GM19452 (cell line): ENCODE measurements at regions not wholly inside any gene's neighbourhood (a gene's known extent, or its start where the extent isn't known, plus 50 kb on each side); places are given as distances from the start of the nearest gene placed in this dataset.
"Not testable (repeated sequence)": the region's sequence is repeated elsewhere in the genome, so short reads cannot be mapped to it uniquely, and the experiment has no call there.

Source experiments
- ATAC-seq: cut with Tn5 transposase; IDR thresholded peaks from one replicate; pipeline ENCODE4 v1.9.1; 2021; ENCODE audit not compliant: unreplicated experiment

DNA sequence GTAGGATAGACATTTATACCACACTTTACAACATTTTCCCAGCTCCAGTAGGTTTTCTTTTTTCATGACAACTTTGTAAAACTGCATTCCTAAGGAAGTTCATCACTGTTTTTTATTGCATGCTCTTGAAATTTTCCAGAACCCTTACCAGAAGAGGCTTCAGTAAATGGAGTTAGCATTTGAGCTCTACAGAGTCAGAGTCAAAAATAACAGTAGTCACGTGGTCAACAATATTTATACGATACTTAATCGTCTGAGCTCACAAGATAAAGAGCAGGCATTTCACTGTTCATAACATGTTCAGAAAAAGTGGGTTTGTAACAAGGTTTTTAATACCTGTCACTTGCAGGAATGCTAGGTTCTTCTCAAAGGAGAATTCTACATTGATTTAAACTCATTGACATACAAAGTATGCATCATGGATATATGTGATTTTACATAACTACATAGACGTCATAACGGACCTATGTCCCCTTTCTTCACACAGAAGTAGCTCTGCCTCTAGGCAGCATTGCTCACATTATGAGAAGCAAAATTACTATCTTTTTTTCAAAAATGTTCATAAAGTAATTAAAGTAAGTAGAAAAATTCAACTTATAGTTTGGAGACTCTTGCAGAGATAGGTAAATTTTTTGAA is 187.0 kb upstream of the COL3A1 start:
- no peak for ATAC-seq

DNA sequence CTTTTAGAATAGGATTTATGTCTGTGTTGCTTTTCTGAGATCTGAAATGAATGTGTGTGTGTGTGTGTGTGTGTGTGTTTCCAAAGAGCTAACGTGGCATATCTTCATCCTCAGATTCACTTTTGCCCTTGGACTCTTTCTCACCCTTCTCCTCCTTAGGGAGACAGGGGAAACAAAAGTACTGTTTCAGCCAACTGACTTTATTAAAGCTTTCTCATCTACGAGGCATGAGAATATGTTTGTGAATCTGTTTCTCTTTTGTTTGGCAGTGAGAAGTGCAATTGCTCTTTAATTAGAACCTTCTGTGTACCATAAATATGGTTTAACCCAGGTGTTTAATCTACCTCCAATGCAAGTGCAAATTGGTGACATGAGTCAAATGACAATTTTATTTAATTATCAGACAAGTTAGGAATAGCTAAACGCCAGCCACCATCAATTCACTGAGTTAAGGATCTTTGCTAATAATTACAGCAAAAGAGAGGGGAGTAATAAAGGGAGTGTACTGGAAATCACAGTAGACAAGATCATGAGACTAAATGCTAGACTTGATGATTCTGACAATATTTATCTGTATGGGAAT is 186.4 kb upstream of the COL3A1 start:
- ATAC-seq = no peak

GRCh38 chr2:188788621-188789020 is 185.6 kb upstream of the COL3A1 start:
- no peak for ATAC-seq

- ATAC-seq = no peak
Measured at GRCh38 chr2:188789951-188790350, 184.2 kb upstream of the COL3A1 start.

DNA sequence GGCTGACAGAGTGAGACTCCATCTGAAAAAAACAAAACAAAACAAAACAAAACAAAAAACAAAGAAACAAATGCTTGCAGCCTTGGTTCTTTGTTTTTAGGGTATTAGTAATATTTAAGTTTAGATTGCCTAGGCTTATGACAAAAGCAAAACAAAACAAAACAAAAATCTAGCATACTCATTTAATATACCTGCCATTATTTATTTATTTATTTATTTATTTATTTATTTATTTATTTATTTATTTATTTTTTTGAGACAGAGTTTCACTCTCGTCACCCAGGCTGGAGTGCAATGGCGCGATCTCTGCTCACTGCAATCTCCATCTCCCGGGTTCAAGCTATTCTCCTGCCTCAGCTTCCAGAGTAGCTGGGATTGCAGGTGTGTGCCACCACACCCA is 179.7 kb upstream of the COL3A1 start:
- not testable (repeated sequence) for ATAC-seq

- no peak for ATAC-seq
Measured at GRCh38 chr2:188795762-188796161, 178.4 kb upstream of the COL3A1 start.

- no peak for ATAC-seq
Measured at GRCh38 chr2:188797371-188797770, 176.8 kb upstream of the COL3A1 start.

- no peak for ATAC-seq
Measured at GRCh38 chr2:188798159-188798558, 176.0 kb upstream of the COL3A1 start.

DNA sequence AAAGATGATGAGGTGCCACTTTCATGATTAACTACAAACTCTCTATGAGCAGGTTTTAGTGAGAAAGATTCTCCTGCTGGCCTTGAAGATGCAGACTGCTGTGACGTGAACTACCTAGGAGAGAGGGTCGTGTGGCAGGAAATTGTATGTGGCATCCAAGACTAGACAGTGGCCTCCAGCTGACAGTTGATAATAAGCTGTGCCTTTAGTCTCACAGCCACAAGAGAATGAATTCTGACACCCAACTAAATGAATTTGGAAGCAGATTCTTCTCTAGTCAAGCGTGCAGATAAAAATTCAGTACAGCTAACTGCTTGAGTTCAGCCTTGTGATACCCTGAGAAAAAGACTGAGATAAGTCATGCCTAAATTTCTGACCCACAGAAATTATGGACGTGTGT is 169.0 kb upstream of the COL3A1 start:
- no peak for ATAC-seq

GRCh38 chr2:188808947-188809355 is 165.2 kb upstream of the COL3A1 start:
- no peak for ATAC-seq

- no peak for ATAC-seq
Measured at GRCh38 chr2:188810586-188810985, 163.6 kb upstream of the COL3A1 start.

DNA sequence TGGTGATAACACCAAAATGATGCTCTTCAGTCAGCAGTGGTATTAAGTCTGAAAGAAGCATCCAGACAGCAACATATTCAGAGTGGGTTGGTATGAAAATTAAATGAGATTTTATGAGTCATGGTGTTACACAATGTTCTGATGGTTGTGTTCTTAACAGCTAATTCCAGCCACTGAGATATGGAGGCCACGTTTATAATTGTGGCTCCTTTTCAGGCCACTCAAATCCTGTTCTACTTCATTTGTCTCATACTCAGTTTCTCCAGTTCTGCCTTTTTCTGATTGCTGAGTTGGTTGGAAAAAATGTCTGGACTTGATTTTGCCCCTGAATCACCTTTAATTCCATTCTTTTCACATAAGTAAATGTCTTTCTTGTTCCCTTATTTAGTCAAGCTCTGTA is 162.7 kb upstream of the COL3A1 start:
- no peak for ATAC-seq

DNA sequence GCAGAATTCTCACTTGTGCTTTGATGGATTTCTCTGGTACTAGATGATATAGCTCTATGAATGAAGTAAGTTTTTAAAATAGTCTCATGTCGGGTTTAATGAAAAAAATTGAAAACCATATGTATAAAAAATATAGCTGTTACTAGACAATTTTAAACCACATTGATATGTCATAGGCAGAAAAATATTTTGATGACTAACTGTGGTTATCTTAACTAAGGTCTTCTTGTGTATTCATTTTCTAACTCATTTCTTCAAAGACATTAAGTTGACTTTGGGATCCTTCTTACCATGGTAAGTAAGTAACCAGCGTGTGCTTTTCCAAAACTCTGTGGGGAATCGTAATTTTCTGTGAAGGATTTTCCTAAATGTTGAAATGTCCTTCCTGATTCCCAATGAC is 160.9 kb upstream of the COL3A1 start:
- no peak for ATAC-seq

DNA sequence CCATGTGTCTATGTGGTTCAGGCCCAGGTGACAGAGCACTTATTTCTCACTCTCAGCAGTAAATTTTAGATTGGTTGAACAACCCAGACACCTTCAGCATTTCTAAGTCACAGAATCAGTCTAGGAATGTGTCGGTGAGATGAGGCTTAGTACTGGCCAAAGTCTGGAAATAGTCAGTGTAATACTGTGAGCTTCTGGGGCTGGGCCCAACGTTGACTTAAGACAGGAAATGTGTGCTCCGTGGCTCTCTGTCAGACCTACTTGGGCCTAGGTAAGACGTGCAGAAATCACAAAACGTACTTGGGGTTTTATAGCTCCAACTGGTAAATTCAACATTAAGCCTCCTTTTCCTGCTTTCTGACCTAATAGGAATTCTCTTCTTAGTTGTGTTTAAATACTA is 160.3 kb upstream of the COL3A1 start:
- no peak for ATAC-seq

DNA sequence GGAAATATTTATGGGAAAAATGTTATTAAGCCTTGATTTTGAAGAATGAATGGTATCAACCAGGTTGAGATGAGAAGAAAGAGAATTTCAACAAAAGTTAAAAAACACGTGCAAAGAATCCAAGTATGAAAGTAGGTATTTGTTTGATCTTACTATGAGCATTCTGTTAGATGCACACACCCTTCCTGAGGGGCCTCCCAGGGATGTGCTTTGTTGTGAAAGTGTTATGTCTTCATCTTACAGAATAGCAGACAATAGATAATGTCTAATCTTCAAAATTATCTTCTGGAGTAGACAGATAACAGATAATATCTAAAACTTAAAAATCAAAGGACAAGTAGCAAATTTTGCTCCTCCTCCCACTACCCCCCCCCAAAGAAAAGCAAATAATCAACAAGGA is 155.2 kb upstream of the COL3A1 start:
- no peak for ATAC-seq

DNA sequence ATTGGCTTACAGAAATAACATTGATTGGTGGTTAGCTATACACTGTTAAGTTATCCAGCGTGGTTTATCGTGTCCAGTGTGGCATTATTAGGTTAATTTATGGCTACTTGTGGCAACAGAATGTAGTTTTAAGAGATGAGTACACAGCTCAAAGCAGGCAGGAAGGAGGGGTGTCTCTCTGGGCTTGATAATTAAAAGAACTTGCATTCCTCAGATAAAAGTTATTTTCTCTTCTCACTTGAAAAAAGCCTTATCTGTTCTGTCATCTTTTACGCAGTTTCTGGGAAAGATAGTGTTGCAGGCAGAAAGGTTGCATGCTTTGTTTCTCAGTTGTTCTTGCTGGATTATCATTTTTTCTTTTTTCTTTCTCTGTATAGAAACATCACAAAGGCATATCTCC is 154.4 kb upstream of the COL3A1 start:
- ATAC-seq = no peak

- ATAC-seq = no peak
Measured at GRCh38 chr2:188820576-188820975, 153.6 kb upstream of the COL3A1 start.

DNA sequence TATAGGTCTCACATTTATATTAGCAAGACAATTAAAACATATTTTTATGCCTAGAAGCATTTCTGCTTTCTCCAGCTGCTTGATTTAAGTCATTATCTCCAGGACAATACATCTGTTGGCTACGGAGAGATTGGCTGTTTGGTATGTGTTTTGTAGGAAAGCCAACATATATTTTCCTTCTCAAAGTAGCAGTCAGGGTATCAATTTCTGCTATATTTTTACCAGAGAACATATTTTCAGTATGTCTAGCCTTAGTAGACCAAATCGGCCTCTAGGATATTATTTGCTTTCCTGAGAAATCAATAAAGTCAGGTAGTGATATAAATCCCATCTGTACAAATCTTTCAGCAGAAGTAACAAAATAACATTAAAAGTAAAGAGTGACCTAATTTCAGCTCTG is 150.0 kb upstream of the COL3A1 start:
- no peak for ATAC-seq

- ATAC-seq = no peak
Measured at GRCh38 chr2:188833331-188833730, 140.8 kb upstream of the COL3A1 start.

- no peak for ATAC-seq
Measured at GRCh38 chr2:188833799-188834198, 140.4 kb upstream of the COL3A1 start.

DNA sequence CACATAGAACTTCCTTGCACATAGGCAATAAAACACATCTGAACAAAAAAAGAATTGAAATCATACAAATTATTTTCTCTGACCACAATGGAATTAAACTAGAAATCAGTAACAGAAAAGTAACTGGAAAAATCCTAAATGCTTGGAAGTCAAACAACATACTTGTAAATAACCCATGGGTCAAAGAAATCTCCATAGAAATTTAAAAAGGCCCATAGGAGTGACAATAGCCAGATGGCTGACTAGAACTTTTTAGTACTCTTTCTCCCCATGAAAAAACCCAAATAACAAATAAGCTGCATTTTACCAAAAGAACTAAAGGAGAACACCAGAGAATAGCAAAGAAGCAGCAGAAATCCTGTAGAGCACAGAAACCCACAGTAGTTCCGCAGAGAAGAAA is 139.2 kb upstream of the COL3A1 start:
- no peak for ATAC-seq

DNA sequence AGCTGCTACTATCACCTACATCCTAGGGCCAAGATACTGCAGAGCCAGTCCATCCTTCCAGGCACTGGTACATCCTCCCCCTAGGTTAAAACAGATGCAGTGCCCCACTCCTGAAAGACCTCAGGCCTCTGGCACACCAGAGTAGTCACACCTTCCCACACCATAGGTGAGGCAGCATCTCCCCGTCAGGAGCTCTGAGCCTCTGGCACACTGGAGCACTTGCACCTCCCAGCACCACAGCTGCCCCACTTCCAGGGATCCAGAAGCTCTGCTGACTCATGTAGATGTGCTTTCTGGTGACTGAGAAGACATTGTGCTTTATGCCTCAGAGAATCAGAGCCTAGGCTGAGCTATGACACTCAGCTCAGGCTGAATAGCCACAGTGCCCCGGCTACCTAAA is 138.4 kb upstream of the COL3A1 start:
- ATAC-seq = no peak

DNA sequence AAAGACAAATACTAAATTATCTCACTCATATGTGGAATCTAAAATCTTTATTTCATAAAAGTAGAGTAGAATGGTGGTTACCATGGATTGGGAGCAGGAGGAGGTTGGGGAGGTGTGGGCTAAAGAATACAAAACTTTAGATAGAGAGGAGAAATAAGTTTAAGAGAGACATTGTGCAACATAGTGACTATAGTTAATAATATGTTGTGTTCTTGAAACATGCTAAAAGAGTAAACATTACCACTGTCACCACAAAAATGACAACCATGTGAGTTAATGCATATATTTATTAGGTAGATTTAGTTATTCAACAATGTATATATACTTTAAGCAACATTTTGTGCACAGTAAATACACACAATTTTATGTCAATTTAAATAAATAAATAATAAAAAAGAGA is 128.5 kb upstream of the COL3A1 start:
- no peak for ATAC-seq
